OCI-M1 (cell line): ENCODE measurements at regions not wholly inside any gene's neighbourhood (a gene's known extent, or its start where the extent isn't known, plus 50 kb on each side); places are given as distances from the start of the nearest gene placed in this dataset.
"Not testable (repeated sequence)": the region's sequence is repeated elsewhere in the genome, so short reads cannot be mapped to it uniquely, and the experiment has no call there.

Experiments used
- DNase-seq: peaks from one replicate; lab custom pipeline; 2025; lab: John Stamatoyannopoulos, UW

DNA sequence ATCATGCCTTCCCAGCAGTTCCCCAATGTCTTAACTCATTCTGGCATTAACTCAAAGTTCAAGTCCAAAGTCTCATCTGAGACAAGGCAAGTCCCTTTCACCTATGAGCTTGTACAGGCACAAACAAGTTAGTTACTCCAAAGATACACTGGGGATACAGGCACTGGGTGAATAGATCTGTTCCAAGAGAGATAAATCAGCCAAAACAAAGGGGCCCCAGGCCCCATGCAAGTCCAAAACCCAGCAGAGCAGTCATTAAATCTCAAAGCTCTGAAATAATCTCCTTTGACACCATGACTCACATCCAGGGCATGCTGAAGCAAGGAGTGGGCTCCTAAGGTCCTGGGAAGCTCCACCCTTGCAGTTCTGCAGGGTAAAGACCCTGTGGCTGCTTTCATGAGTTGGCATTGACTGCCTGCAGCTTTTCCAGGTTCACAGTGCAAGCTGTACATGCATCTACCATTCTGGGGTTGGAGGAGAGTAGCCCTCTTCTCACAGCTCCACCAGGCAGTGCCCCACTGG is 332.2 kb upstream of the KIF2B start:
- DNase-seq: no peak

DNA sequence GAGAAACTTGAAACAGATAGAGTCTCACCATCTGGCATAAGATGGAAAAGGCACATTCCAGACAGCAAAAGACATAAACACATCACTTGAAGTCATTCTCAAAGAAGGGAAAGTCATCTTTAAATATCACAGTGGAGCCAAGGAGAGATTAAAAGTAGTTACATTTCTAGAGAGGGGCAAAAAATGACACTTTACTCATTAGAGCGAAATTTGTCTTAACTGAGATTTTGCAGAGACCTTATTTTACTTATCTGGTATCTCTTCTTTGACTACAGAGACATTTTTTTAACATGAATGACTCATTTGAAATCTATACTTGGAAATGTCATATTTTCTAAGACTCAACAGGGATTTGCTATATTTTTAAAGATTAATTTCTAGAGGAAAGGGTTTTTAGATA is 339.0 kb upstream of the KIF2B start:
- DNase-seq: no peak

DNA sequence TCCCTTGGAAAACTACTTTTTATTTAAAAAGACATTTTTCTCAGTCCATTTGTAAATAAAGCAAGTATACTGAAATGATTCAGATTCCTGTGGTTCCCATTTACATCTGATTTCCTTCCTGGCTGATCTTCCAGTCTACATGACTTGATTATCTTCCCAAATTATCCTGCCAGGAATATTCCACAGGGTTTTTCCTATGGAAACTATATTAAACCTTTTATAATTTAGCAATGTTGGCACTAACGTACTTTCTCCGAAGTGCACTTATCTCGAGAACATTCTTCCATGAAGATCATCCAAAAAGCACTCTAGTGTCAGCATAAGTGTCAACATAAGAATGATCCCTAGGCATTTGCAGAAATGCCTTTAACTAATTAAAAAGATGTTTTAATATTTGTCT is 347.7 kb upstream of the KIF2B start:
- no peak for DNase-seq

DNA sequence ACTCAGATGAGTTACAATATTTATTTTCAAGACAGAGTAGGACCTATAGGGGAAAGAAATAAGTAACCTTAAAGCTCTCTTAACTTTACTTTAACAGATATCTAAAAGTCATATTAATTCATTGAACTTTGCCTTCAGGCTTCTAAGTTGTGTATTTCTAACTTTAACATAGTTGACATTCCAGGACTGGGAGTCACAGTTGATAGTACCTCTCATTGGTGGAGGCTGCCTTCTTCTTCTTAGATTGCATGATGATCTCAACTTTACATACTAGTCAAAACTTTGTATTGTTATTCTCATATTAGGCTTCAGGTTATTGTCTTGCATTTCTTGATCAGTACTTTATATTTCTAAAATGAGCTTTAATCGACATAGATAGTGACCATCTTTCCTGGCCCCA is 350.1 kb upstream of the KIF2B start:
- DNase-seq: no peak

DNA sequence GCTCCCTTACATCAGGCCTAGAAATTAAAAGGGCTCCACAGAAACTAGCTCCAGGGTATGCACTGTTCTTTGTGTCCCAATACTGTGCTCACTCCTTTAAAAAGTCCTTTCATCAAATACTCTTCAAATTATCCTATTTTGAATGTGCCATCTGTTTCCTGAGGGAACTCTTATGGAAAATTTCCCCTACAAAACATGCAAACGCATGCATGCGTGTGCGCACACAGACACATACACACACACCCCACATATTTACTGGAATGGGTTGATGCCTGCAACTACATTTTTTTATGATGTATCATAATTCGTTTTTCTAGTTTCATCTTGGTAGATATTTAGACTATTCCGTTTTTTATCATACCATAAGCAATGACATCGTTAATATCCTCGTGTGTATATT is 351.2 kb upstream of the KIF2B start:
- no peak for DNase-seq

DNA sequence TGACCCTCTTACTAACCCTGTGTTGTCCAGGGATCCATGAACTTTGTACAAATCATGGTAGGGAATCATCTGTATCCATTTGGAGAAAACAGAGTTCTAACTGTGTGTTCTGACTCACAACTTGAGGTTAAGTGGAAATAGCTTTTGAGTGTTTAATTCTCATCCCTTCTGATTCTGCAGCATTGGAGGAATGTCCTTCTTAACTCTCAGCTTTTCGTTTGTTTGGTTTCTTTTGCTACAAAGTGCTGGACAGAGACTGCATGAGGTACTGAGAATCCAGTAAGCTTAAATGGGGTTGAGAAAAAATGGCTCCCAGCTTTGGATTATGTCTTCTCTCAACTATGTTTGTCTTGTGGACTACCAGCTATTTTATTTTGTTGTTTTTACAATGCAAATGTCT is 352.1 kb upstream of the KIF2B start:
- DNase-seq: no peak

DNA sequence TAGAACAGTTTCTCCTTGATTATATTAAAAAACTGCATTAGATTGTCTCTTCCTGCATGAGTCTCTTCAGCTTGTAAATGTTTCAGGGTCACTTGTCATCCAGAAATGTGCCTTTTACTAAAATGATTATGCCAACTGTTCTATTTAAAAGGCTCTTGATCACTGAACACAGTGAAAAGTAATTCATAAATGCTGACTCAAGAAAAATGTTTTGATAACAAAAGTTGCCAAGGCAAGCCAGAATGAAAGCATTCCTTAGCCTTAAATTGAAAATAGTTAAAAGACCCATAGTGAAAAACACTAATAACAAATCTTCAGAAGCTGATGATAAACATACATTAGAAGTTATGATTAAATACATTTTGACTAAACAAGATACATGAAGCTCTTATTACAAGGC is 356.0 kb upstream of the KIF2B start:
- DNase-seq: no peak

DNA sequence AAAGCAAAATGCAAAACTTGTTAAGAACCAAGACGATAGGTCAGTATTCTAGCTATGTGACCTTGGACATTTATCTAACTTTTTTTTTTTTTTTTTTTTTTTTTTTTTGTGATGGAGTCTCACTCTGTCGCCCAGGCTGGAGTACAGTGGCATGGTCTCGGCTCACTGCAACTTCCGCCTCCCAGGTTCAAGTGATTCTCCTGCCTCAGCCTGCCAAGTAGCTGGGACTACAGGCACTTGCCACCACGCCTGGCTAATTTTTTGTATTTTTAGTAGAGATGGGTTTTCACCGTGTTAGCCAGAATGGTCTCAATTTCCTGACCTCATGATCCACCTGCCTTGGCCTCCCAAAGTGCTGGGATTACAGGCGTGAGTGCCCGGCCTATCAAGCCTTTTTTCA is 358.3 kb upstream of the KIF2B start:
- DNase-seq: not testable (repeated sequence)

DNA sequence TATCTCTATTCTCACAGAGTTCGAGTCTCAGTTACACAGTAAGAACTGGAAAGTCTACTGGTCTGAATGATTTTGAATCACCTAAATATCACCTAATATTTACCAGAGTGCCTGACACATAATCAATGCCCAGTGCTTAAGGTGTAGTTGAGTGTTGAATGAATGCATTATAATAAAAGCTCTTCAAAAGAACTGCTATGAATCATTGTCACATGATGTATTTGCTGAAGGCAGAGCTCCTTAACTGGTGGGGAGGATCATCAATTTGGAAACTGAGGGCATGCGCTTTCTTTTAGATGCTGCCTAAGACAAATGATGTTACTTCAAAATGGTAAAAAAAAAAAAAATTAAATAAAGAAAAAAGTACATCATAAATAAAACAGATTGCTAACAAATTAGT is 359.4 kb upstream of the KIF2B start:
- DNase-seq: no peak

DNA sequence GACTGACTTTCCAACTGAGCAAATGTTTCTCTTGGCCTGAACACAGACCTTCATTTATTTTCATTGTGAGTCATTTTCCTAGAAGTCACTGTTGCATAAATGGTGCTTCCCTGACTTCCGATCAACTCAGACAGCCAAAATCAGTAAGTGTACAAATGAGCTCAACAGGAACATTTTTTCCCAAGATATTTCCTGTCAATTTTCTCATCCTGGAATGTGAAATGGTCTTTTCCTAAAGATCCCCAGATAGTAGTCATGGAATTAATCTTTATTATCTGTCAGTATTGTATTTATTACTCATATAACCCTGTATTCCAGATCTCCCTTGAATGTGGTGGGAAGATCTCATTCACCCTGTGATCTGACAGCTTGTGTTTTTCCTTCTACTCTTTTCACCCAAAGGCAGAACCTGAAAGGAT is 360.3 kb upstream of the KIF2B start:
- DNase-seq: no peak

DNA sequence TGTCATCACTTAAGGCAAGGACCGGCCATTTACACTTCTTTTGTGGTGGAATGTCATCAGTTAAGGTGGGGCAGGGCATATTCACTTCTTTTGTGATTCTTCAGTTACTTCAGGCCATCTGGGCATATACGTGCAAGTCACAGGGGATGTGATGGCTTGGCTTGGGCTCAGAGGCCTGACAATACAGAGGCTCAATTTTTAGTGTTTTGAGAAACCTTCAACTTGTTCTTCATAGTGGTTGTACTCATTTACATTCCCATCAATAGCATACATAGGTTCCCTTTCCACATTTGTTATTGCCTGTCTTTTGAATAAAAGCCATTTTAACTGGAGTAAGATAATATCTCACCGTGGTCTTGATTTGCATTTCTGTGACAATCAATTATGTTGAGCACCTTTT is 366.8 kb upstream of the KIF2B start:
- not testable (repeated sequence) for DNase-seq

DNA sequence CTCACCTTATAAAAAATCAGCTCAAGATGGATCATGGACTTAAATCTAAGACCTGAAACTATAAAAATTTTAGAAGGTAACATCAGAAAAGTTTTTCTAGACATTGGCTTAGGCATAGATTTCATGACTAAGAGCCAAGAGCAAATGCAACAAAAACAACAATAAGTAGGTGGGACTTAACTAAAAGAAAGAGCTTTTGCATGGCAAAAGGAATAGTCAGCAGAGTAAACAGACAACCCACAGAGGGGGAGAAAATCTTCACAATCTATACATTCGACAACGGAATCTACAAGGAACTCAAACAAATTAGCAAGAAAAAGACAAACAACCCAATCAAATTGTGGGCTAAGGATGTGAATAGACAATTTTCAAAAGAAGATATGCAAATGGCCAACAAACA is 368.4 kb upstream of the KIF2B start:
- DNase-seq: no peak

DNA sequence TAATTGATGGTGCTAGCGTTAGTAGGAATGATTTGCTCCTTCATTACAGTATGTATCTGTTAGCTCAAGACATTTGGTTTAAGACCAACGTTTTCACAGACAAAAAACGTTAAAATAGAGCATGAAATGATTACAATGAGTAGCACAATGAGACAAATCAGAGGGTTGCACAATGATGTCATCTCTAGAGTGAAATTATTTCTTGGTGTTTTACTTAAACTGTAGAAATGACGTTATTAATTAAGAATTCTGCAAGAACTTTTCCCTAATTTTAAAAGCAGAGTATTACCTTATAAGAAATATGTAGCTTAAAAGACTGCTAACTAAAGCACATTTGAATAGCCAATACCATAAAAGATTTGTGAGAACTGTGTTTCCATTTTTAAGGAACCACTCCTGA is 373.4 kb upstream of the KIF2B start:
- DNase-seq: no peak

DNA sequence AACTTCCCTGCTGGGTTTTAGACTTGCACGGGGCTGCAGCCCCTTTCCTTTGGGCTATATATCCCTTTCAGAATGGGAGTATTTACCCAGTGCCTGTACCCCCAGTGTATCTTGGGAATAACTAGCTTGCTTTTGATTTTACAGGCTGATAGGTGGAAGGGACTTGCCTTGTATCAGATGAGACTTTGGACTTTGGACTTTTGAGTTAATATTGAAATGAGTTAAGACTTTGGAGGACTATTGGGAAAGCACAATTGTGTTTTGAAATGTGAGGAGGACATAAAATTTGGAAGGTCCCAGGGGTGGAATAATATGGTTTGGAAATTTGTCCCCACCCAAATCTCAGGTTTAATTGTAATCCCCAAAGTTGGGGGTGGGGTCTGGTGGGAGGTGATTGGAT is 393.8 kb upstream of the KIF2B start:
- DNase-seq: no peak

DNA sequence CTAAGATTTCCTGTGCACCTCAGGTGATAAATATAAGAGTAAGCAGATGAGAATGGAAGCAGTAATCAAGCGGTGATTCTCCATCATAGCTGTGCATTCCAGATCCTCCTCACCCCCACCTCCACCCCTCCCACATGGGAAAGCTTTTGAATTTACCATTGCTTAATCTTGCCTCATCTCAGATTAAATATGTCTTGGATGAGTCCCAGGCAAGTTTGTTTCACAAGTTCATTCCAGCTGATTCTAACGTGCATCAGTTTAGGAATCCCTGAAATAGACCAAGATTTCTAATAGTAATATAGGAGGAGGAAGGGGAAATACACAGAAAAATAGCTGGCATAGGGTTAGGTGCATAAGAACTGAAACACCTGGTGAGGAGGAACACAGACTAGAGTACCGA is 396.2 kb upstream of the KIF2B start:
- no peak for DNase-seq

DNA sequence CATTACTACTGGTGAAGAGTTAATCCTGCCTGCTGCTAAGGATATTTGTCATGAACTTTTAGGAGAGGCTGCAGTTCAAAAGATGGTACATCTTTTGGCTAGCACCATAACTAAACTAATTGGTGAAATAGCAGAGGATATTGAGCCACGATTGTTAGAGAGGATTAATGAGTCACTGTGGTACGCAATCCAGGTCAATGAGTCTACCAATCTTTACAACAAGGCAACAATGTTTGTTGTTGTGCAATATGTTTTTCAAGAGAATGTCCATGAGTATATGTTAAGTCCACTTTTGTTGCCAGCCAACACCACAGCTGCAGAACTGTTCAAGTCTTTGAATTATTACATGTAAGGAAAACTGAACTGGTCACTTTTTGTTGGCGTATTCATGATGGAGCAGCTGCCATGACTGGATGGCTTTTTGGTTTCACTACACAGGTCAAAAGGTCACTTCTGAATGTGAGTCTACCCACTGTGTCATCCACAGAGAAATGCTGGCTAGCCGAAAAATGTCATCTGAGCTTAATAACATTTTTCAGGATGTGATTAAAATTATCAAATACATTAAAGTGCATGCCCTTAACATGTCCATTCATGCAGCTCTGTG is 402.6 kb upstream of the KIF2B start:
- DNase-seq: no peak

DNA sequence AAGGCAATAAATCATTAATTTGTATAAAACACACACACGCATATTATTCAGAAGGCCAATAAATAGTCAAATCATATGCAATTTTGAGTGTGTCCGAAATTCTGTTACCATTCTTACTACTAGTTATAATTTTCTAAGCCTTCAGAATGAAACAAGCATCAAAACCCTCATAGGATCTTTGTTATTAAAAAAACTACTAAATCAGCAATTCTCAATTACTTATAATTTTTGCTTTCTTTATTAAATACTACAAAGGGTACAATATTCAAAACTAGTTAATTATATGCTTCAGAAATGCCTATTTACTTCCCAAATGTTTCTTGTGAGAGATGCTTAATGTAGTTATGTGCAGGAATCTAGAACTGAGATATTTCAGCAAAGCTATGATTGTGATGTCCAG is 413.1 kb upstream of the KIF2B start:
- no peak for DNase-seq

DNA sequence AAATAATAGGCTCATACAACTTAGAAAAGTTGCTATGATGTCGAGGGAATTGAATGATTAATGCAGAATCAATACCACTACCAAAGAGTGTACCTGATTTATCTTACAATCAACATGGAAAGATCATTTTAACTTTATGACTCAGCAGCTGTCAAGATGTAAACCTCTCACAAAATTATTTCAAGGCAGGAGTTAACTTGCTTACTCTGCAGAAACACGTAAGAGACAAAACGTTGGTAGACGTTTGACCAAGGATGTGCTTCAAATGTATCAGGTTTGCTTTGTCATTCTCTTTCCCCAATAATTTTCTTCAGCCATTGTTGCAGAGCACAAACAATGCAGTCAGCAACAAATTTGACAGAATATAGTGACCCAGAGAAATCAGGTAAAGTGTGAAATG is 415.8 kb upstream of the KIF2B start:
- no peak for DNase-seq

DNA sequence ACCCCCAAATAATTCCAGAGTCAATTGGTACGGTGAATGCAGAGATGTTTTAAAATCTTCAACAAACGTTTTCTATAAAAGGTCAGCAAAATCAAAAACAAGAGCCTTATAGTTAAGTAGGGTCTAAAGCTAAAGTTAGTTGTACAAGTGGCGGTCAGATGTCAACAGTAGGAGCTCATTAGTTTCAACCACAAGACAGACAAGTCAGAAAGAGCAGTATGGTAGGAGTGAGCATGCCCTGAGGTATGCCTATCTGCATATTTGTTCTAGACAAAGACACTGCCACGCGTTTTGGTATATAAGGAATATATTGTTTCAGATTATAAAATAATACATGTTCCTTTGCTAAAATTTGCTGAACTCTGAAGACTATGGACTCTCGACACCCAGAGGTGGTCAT is 431.5 kb upstream of the KIF2B start:
- DNase-seq: no peak

DNA sequence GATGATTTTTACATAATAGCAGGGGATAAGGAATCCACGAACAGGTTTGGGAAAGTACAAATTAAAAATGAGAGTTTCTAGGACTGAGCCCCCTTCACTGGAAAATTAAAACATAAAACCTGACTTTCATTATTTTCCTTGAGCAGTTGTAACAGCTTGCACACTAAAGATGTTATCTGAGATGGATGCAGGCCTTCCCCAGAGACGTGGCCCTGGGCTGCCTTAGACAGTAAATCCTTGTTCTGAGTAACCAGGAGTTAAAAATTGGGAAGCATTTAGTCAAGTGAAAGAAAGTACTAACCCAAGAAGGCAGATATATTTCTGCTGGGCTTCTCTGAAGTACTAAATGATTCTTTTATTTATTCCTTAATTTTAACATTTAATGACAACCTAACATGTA is 432.2 kb upstream of the KIF2B start:
- DNase-seq: no peak

DNA sequence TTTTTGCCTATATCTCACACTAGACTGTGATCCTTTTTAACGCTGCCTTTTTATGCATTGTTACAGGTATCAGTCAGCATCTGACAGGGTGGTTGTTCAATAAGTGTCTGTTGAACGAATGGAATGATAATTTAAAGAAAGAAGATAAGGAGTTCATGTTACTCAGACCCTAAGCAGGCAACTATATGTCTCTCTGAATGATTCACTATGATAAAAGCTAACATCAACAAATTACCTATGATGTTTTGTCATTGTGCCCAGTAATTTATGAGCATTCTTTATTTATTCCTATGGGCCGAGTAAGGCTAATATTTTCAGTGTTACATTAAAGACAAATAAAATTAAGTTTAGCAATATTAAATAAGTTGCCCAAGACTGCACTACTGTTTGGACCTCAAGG is 435.0 kb upstream of the KIF2B start:
- no peak for DNase-seq

DNA sequence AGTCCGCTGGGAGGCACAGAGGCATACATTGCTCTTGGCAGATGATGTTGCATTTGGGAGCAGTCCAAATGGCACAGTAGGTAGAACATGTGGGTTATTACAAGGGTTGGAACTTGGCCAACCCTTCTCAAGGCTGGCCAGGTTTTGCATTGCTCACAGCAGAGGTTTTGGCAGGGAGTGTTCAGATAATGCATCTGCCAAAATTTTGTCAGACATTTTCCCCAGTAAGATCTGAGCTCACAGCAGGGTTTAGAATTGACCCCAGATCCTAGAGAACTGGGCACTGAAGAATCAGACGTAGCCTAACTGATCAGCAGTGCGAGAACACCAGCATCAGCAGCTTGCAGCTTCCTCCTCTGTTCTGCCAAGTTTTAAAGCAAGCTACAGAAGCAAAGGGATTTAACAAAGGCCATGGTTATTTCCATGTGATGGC is 468.8 kb upstream of the KIF2B start:
- no peak for DNase-seq

DNA sequence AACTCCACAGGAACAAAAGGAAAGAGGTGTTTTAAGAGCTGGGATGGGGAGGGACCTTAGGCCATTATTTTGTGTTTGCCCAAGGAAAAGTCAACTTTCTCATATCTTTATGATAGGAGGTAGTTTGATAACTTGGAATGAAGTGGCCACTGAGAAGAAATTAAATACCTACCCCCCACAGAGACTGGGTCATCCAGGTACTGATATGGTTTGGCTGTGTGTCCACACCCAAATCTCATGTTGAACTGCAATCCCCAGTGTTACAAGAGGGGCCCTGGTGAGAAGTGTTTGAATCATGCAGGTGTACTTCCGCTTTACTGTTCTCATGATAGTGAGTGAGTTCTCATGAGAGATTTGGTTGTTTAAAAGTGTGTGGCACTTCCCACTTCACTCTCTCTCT is 477.9 kb upstream of the KIF2B start:
- no peak for DNase-seq

DNA sequence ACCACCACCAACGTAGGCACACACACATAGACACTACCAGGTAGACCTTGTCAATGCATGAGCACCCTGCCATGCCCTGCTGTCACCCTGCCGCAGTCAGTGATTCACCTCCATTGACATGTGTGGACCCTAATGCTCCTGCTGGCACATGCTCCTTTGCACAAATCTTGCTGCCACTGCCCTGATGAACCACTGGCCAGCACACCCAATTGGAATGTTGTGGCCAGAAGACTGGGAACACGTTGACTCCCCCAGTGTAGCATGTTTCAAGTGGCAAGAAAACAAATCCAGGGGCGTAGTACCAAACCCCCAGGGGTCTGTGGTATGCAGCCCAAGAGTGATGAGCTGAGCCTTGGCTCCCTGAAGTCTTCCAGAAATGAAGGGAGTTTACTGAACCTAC is 486.4 kb upstream of the KIF2B start:
- DNase-seq: no peak

DNA sequence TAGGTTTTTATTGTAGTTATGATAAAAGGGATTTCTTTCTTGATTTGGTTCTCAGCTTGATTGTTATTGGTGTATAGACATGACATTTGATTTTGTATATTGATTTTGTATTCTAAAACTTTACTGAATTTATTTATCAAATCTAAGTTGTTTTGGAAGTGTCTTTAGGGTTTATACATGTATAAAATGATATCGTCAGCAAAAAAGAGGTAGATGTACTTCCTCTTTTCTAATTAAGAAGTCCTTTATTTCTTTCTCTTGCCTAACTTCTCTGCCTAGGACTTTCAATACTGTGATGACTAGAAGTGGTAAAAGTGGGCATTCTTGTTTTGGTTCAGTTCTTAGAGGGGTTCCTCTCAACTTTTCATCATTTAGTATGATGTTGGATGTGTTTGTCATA is 487.3 kb upstream of the KIF2B start:
- no peak for DNase-seq
